ENCODE measurements at regions not wholly inside any gene's neighbourhood (a gene's known extent, or its start where the extent isn't known, plus 50 kb on each side); places are given as distances from the start of the nearest gene placed in this dataset.

DNA sequence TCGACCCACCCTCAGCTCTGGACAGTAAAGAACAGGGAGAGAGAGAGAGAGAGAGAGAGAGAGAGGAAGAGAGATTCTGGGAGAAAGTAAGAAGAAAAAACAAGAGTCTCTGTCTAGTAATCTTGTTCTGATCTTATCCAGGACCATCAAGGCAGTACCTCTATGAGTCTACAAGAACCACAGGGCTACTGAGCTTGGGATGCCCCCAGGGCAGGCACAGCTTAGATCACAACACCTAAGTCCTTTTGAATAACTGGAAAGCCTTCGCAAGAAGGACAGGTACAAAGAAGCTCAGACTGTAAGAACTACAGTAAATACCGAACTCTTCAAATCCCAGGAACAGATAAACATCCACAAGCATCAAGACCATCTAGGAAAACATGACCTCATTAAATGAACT, 51.4 kb upstream of the SGPP2 start:
- Histone ChIP-seq H3K27ac (ENCODE audit: low read depth in 2 of 2, low read length in 1 of 2) (no peak overlapping the region), H2AFZ (ENCODE audit: low read depth) (no peak overlapping the region), H3K9me2 (no peaks in the 10 kb centered on the region), H3K27me3 (ENCODE audit: insufficient read depth) (no peaks in the 10 kb centered on the region), H3K36me3 (replicated peaks in 1 of 2; ENCODE audit: control insufficient read depth in 1 of 2, insufficient read depth in 2 of 2, low read length in 1 of 2) (no peaks in the 10 kb centered on the region), H3F3A (replicated peaks; ENCODE audit: insufficient read depth) (no peaks in the 10 kb centered on the region), H3K9ac (no peak overlapping the region), H4K20me1 (ENCODE audit: insufficient read depth) (no peaks in the 10 kb centered on the region), H3K4me3 (ENCODE audit: low read depth in 2 of 2, low read length in 1 of 2) (no peak overlapping the region), H3K9me3 (no peaks in the 10 kb centered on the region), H3K4me2 (no peak overlapping the region), H3K4me1 (ENCODE audit: control insufficient read depth in 1 of 2, insufficient read depth in 2 of 2, low read depth in 1 of 2, low read length in 1 of 2) (no peaks in the 10 kb centered on the region), H3K79me2 (ENCODE audit: insufficient read depth) (no peaks in the 10 kb centered on the region)
- WGBS (ENCODE audit: low lambda C conversion rate), result 23% methylated on average over 3 of the region's 3 CpGs
- TF ChIP-seq MEF2A (IDR thresholded peaks at IDR 0.05; ENCODE audit: borderline replicate concordance, low read depth), result no peak
- TF ChIP-seq, protein P1, sequence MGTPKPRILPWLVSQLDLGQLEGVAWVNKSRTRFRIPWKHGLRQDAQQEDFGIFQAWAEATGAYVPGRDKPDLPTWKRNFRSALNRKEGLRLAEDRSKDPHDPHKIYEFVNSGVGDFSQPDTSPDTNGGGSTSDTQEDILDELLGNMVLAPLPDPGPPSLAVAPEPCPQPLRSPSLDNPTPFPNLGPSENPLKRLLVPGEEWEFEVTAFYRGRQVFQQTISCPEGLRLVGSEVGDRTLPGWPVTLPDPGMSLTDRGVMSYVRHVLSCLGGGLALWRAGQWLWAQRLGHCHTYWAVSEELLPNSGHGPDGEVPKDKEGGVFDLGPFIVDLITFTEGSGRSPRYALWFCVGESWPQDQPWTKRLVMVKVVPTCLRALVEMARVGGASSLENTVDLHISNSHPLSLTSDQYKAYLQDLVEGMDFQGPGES (IDR thresholded peaks at IDR 0.05; ENCODE audit: low read depth, low read length), result no peak
- TF ChIP-seq RCOR1 (IDR thresholded peaks at IDR 0.05; ENCODE audit: low read length), result no peak
- TF ChIP-seq RAD21 (IDR thresholded peaks at IDR 0.05; ENCODE audit: low read length), result no peak
- TF ChIP-seq YY1 (IDR thresholded peaks at IDR 0.05; ENCODE audit: low read depth), result no peak
- TF ChIP-seq TAF1 (IDR thresholded peaks at IDR 0.05; ENCODE audit: borderline replicate concordance, low read depth, low read length), result no peak
- TF ChIP-seq, protein P2, sequence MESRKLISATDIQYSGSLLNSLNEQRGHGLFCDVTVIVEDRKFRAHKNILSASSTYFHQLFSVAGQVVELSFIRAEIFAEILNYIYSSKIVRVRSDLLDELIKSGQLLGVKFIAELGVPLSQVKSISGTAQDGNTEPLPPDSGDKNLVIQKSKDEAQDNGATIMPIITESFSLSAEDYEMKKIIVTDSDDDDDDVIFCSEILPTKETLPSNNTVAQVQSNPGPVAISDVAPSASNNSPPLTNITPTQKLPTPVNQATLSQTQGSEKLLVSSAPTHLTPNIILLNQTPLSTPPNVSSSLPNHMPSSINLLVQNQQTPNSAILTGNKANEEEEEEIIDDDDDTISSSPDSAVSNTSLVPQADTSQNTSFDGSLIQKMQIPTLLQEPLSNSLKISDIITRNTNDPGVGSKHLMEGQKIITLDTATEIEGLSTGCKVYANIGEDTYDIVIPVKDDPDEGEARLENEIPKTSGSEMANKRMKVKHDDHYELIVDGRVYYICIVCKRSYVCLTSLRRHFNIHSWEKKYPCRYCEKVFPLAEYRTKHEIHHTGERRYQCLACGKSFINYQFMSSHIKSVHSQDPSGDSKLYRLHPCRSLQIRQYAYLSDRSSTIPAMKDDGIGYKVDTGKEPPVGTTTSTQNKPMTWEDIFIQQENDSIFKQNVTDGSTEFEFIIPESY (IDR thresholded peaks at IDR 0.05; ENCODE audit: borderline replicate concordance, low read depth), result no peak
- TF ChIP-seq, protein P3, sequence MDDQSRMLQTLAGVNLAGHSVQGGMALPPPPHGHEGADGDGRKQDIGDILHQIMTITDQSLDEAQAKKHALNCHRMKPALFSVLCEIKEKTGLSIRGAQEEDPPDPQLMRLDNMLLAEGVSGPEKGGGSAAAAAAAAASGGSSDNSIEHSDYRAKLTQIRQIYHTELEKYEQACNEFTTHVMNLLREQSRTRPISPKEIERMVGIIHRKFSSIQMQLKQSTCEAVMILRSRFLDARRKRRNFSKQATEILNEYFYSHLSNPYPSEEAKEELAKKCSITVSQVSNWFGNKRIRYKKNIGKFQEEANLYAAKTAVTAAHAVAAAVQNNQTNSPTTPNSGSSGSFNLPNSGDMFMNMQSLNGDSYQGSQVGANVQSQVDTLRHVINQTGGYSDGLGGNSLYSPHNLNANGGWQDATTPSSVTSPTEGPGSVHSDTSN (IDR thresholded peaks at IDR 0.05), result no peak
- TF ChIP-seq, protein P4, sequence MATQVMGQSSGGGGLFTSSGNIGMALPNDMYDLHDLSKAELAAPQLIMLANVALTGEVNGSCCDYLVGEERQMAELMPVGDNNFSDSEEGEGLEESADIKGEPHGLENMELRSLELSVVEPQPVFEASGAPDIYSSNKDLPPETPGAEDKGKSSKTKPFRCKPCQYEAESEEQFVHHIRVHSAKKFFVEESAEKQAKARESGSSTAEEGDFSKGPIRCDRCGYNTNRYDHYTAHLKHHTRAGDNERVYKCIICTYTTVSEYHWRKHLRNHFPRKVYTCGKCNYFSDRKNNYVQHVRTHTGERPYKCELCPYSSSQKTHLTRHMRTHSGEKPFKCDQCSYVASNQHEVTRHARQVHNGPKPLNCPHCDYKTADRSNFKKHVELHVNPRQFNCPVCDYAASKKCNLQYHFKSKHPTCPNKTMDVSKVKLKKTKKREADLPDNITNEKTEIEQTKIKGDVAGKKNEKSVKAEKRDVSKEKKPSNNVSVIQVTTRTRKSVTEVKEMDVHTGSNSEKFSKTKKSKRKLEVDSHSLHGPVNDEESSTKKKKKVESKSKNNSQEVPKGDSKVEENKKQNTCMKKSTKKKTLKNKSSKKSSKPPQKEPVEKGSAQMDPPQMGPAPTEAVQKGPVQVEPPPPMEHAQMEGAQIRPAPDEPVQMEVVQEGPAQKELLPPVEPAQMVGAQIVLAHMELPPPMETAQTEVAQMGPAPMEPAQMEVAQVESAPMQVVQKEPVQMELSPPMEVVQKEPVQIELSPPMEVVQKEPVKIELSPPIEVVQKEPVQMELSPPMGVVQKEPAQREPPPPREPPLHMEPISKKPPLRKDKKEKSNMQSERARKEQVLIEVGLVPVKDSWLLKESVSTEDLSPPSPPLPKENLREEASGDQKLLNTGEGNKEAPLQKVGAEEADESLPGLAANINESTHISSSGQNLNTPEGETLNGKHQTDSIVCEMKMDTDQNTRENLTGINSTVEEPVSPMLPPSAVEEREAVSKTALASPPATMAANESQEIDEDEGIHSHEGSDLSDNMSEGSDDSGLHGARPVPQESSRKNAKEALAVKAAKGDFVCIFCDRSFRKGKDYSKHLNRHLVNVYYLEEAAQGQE (IDR thresholded peaks at IDR 0.05; ENCODE audit: low read depth, low read length), result no peak
- TF ChIP-seq EZH2phosphoT487 (IDR thresholded peaks at IDR 0.05; ENCODE audit: borderline replicate concordance, low read depth), result no peak
- TF ChIP-seq SMC3 (IDR thresholded peaks at IDR 0.05; ENCODE audit: low read depth, low read length), result no peak
- TF ChIP-seq, protein P5, sequence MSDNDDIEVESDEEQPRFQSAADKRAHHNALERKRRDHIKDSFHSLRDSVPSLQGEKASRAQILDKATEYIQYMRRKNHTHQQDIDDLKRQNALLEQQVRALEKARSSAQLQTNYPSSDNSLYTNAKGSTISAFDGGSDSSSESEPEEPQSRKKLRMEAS (IDR thresholded peaks at IDR 0.05; ENCODE audit: low read depth), result no peak
- TF ChIP-seq FOXM1 (IDR thresholded peaks at IDR 0.05; ENCODE audit: low read depth), result no peak
- no peak for TF ChIP-seq NRF1 (IDR thresholded peaks at IDR 0.05; ENCODE audit: low read depth, low read length)
- TF ChIP-seq, protein P6, sequence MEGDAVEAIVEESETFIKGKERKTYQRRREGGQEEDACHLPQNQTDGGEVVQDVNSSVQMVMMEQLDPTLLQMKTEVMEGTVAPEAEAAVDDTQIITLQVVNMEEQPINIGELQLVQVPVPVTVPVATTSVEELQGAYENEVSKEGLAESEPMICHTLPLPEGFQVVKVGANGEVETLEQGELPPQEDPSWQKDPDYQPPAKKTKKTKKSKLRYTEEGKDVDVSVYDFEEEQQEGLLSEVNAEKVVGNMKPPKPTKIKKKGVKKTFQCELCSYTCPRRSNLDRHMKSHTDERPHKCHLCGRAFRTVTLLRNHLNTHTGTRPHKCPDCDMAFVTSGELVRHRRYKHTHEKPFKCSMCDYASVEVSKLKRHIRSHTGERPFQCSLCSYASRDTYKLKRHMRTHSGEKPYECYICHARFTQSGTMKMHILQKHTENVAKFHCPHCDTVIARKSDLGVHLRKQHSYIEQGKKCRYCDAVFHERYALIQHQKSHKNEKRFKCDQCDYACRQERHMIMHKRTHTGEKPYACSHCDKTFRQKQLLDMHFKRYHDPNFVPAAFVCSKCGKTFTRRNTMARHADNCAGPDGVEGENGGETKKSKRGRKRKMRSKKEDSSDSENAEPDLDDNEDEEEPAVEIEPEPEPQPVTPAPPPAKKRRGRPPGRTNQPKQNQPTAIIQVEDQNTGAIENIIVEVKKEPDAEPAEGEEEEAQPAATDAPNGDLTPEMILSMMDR (IDR thresholded peaks at IDR 0.05), result no peak
- no peak for TF ChIP-seq NFIC (IDR thresholded peaks at IDR 0.05; ENCODE audit: borderline replicate concordance)
- TF ChIP-seq, protein P7, sequence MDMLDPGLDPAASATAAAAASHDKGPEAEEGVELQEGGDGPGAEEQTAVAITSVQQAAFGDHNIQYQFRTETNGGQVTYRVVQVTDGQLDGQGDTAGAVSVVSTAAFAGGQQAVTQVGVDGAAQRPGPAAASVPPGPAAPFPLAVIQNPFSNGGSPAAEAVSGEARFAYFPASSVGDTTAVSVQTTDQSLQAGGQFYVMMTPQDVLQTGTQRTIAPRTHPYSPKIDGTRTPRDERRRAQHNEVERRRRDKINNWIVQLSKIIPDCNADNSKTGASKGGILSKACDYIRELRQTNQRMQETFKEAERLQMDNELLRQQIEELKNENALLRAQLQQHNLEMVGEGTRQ (IDR thresholded peaks at IDR 0.05; ENCODE audit: borderline replicate concordance, low read depth, low read length), result no peak
- TF ChIP-seq TEAD4 (IDR thresholded peaks at IDR 0.05; ENCODE audit: borderline replicate concordance, insufficient read depth), result no peak
- TF ChIP-seq MXI1 (IDR thresholded peaks at IDR 0.05; ENCODE audit: low read depth, low read length), result no peak
- no peak for TF ChIP-seq RFX5 (IDR thresholded peaks at IDR 0.05; ENCODE audit: low read length)
- no peak for DNase-seq
- POLR2A ChIA-PET, result no interaction called here
- CTCF ChIA-PET, result no interaction called here

All from SK-N-SH (cell line).